ENCODE measurements at regions not wholly inside any gene's neighbourhood (a gene's known extent, or its start where the extent isn't known, plus 50 kb on each side); places are given as distances from the start of the nearest gene placed in this dataset.

- no peak overlapping the region for H3K4me3 ChIP-seq (replicated peaks; ENCODE audit: insufficient read depth, low read length)
- DNase-seq (ENCODE audit: low read depth in 1 of 2, low spot score in 1 of 2): no peak
These were observed 199.7 kb downstream of the ADCYAP1 start for GRCh38 chr18:1104181-1104881.

DNA sequence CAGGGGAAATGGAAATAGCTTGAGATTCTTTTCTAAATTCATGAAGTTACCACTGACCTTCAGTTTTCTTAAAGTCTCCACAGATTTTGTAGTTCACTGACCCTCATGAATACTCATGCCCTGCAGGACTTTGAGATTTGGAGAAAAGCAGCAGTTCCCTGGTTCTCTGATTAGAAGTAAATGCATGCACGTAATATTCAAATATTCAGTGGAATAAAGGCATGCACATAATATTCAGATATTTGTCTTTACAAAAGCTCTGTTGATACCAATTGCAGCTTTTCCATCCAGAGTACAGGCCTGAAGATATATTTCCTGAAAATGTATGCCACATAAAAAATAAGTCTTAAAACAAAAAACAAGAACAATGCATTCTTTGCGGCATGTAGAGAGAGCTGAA, 219.8 kb downstream of the ADCYAP1 start:
- no peak for DNase-seq (ENCODE audit: low read depth in 1 of 2, low spot score in 1 of 2)
- TF ChIP-seq SPI1 (IDR thresholded peaks at IDR 0.05; ENCODE audit: borderline replicate concordance, low read depth) (no peak), POLR2AphosphoS5 (IDR thresholded peaks at IDR 0.05; ENCODE audit: low read depth) (no peak), GABPA (IDR thresholded peaks at IDR 0.05; ENCODE audit: low read depth) (no peak)
- TF ChIP-seq, protein P1, sequence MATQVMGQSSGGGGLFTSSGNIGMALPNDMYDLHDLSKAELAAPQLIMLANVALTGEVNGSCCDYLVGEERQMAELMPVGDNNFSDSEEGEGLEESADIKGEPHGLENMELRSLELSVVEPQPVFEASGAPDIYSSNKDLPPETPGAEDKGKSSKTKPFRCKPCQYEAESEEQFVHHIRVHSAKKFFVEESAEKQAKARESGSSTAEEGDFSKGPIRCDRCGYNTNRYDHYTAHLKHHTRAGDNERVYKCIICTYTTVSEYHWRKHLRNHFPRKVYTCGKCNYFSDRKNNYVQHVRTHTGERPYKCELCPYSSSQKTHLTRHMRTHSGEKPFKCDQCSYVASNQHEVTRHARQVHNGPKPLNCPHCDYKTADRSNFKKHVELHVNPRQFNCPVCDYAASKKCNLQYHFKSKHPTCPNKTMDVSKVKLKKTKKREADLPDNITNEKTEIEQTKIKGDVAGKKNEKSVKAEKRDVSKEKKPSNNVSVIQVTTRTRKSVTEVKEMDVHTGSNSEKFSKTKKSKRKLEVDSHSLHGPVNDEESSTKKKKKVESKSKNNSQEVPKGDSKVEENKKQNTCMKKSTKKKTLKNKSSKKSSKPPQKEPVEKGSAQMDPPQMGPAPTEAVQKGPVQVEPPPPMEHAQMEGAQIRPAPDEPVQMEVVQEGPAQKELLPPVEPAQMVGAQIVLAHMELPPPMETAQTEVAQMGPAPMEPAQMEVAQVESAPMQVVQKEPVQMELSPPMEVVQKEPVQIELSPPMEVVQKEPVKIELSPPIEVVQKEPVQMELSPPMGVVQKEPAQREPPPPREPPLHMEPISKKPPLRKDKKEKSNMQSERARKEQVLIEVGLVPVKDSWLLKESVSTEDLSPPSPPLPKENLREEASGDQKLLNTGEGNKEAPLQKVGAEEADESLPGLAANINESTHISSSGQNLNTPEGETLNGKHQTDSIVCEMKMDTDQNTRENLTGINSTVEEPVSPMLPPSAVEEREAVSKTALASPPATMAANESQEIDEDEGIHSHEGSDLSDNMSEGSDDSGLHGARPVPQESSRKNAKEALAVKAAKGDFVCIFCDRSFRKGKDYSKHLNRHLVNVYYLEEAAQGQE (IDR thresholded peaks at IDR 0.05; ENCODE audit: insufficient replicate concordance, low read depth): no peak
- Histone ChIP-seq H3K27me3 (ENCODE audit: insufficient read depth, poor library complexity, severe bottlenecking) (no peaks in the 10 kb centered on the region), H3K27ac (replicated peaks) (no peak overlapping the region), H3K4me3 (replicated peaks; ENCODE audit: insufficient read depth, low read length) (no peak overlapping the region)

More at GRCh38 chr18:1104181-1104881, 199.7 kb downstream of the ADCYAP1 start:
- Histone ChIP-seq H3K27ac (replicated peaks) (no peak overlapping the region), H3K27me3 (ENCODE audit: insufficient read depth, poor library complexity, severe bottlenecking) (no peaks in the 10 kb centered on the region)
- TF ChIP-seq GABPA (IDR thresholded peaks at IDR 0.05; ENCODE audit: low read depth): no peak
- TF ChIP-seq SPI1 (IDR thresholded peaks at IDR 0.05; ENCODE audit: borderline replicate concordance, low read depth): no peak
- TF ChIP-seq, protein P1 (IDR thresholded peaks at IDR 0.05; ENCODE audit: insufficient replicate concordance, low read depth): no peak
- no peak for TF ChIP-seq CTCF (IDR thresholded peaks at IDR 0.05; ENCODE audit: insufficient read depth, low read length)
- TF ChIP-seq POLR2AphosphoS5 (IDR thresholded peaks at IDR 0.05; ENCODE audit: low read depth): no peak

GRCh38 chr18:1133541-1133940, 228.9 kb downstream of the ADCYAP1 start:
- Histone ChIP-seq H3K27ac (replicated peaks) (no peak overlapping the region), H3K27me3 (ENCODE audit: insufficient read depth, poor library complexity, severe bottlenecking) (no peaks in the 10 kb centered on the region), H3K4me3 (replicated peaks; ENCODE audit: insufficient read depth, low read length) (no peak overlapping the region)
- TF ChIP-seq CTCF (IDR thresholded peaks at IDR 0.05; ENCODE audit: insufficient read depth, low read length): no peak
- TF ChIP-seq, protein P1 (IDR thresholded peaks at IDR 0.05; ENCODE audit: insufficient replicate concordance, low read depth): no peak
- TF ChIP-seq SPI1 (IDR thresholded peaks at IDR 0.05; ENCODE audit: borderline replicate concordance, low read depth): no peak
- TF ChIP-seq GABPA (IDR thresholded peaks at IDR 0.05; ENCODE audit: low read depth): no peak
- TF ChIP-seq POLR2AphosphoS5 (IDR thresholded peaks at IDR 0.05; ENCODE audit: low read depth): no peak
- DNase-seq (ENCODE audit: low read depth in 1 of 2, low spot score in 1 of 2): no peak

Data from HL-60 (cell line).